Activated naive CD4-positive, alpha-beta T cell treated with anti-CD3 and anti-CD28 coated beads, Interleukin-2, amount 10 ng/mL, durations not matched to agents 7 days and 5 days (primary cell): ENCODE measurements at regions not wholly inside any gene's neighbourhood (a gene's known extent, or its start where the extent isn't known, plus 50 kb on each side); places are given as distances from the start of the nearest gene placed in this dataset.

Experiments
- CTCF ChIA-PET: fragments of 350-600 bp; sonication (Branson Sonifier 250); formaldehyde crosslinking; loops from one replicate; lab custom pipeline; 2021; ENCODE audit warnings: antibody characterized with exemption; lab: Charles Lee
- DNase-seq: peaks from one replicate; pipeline ENCODE4 v3.0.0-alpha.2; 2020
- H3K27ac Mint-ChIP-seq: one replicate; pipeline ENCODE4 v1.8.0; 2021; ENCODE audit warnings: mild to moderate bottlenecking, moderate library complexity, mixed read lengths
- H3K27me3 Mint-ChIP-seq: one replicate; pipeline ENCODE4 v1.8.0; 2021; ENCODE audit warnings: mild to moderate bottlenecking, mixed read lengths
- H3K36me3 Mint-ChIP-seq: one replicate; pipeline ENCODE4 v1.8.0; 2021; ENCODE audit warnings: mixed read lengths
- H3K4me1 Mint-ChIP-seq: one replicate; pipeline ENCODE4 v1.8.0; 2021; ENCODE audit warnings: mixed read lengths
- H3K4me3 Mint-ChIP-seq: one replicate; pipeline ENCODE4 v1.8.0; 2021; ENCODE audit warnings: mild to moderate bottlenecking, moderate library complexity, mixed read lengths
- H3K9me3 Mint-ChIP-seq: one replicate; pipeline ENCODE4 v1.8.0; 2021; ENCODE audit warnings: mixed read lengths

GRCh38 chr17:54493691-54494090 lies 407.0 kb upstream of the TOM1L1 start:
- Mint-ChIP-seq H3K4me1 (no peaks in the 10 kb centered on the region), H3K36me3 (no peaks in the 10 kb centered on the region), H3K27me3 (no peaks in the 10 kb centered on the region), H3K27ac (no peak overlapping the region), H3K9me3 (peaks cover 9% of the 10 kb centered on the region), H3K4me3 (no peak overlapping the region)
- no peak for DNase-seq
- CTCF ChIA-PET = no interaction called here

- CTCF ChIA-PET = no interaction called here
- Mint-ChIP-seq H3K4me1 (no peaks in the 10 kb centered on the region), H3K4me3 (no peak overlapping the region), H3K27ac (no peak overlapping the region), H3K27me3 (no peaks in the 10 kb centered on the region), H3K9me3 (peaks cover 7% of the 10 kb centered on the region), H3K36me3 (no peaks in the 10 kb centered on the region)
- no peak for DNase-seq
These were observed 405.6 kb upstream of the TOM1L1 start for GRCh38 chr17:54494721-54495715.

GRCh38 chr17:54505404-54505803 lies 395.2 kb upstream of the TOM1L1 start:
- no peak overlapping the region for H3K27ac Mint-ChIP-seq
- DNase-seq = no peak
- no peak overlapping the region for H3K4me3 Mint-ChIP-seq
- CTCF ChIA-PET = no interaction called here
- no peaks in the 10 kb centered on the region for H3K4me1 Mint-ChIP-seq
- no peaks in the 10 kb centered on the region for H3K36me3 Mint-ChIP-seq
- H3K27me3 Mint-ChIP-seq = no peaks in the 10 kb centered on the region
- H3K9me3 Mint-ChIP-seq = peaks cover 3% of the 10 kb centered on the region

GRCh38 chr17:54518706-54519105 lies 381.9 kb upstream of the TOM1L1 start:
- Mint-ChIP-seq H3K4me1 (no peaks in the 10 kb centered on the region), H3K9me3 (peaks cover 3% of the 10 kb centered on the region), H3K36me3 (no peaks in the 10 kb centered on the region), H3K4me3 (no peak overlapping the region), H3K27me3 (no peaks in the 10 kb centered on the region), H3K27ac (no peak overlapping the region)
- CTCF ChIA-PET = no interaction called here
- DNase-seq = no peak

- Mint-ChIP-seq H3K27me3 (no peaks in the 10 kb centered on the region), H3K36me3 (no peaks in the 10 kb centered on the region), H3K4me3 (no peak overlapping the region), H3K4me1 (no peaks in the 10 kb centered on the region), H3K9me3 (peaks cover 3% of the 10 kb centered on the region), H3K27ac (no peak overlapping the region)
- CTCF ChIA-PET = no interaction called here
- DNase-seq = no peak
These were observed 379.5 kb upstream of the TOM1L1 start for GRCh38 chr17:54521137-54521536.

- H3K27me3 Mint-ChIP-seq = no peaks in the 10 kb centered on the region
- no peak overlapping the region for H3K27ac Mint-ChIP-seq
- CTCF ChIA-PET = no interaction called here
- no peak for DNase-seq
- no peaks in the 10 kb centered on the region for H3K9me3 Mint-ChIP-seq
- no peaks in the 10 kb centered on the region for H3K36me3 Mint-ChIP-seq
- no peak overlapping the region for H3K4me3 Mint-ChIP-seq
- H3K4me1 Mint-ChIP-seq = no peaks in the 10 kb centered on the region
These were observed 376.2 kb upstream of the TOM1L1 start for GRCh38 chr17:54524501-54524900.

DNA sequence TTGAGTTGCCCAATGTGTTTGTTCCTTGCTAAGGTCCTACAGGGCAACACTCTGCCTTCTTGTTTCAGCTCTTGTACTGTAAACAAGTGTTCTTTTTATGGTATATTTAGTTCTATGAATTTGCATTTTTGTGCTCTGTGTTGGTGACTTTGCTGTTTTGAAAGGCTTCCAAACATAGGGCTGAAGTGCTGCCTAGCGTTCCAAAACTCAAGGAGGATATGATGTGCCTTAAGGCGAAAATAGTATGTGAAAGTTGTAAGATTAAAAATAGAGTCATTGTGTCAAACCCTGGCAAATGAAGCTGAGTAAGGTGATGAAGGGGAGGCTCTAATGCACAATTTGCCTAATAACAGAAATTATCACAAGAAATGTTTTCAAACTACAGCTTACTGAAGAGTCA lies 372.7 kb upstream of the TOM1L1 start:
- H3K9me3 Mint-ChIP-seq = no peaks in the 10 kb centered on the region
- no peaks in the 10 kb centered on the region for H3K4me1 Mint-ChIP-seq
- CTCF ChIA-PET = no interaction called here
- H3K36me3 Mint-ChIP-seq = no peaks in the 10 kb centered on the region
- no peak overlapping the region for H3K27ac Mint-ChIP-seq
- no peak overlapping the region for H3K4me3 Mint-ChIP-seq
- no peaks in the 10 kb centered on the region for H3K27me3 Mint-ChIP-seq
- no peak for DNase-seq

DNA sequence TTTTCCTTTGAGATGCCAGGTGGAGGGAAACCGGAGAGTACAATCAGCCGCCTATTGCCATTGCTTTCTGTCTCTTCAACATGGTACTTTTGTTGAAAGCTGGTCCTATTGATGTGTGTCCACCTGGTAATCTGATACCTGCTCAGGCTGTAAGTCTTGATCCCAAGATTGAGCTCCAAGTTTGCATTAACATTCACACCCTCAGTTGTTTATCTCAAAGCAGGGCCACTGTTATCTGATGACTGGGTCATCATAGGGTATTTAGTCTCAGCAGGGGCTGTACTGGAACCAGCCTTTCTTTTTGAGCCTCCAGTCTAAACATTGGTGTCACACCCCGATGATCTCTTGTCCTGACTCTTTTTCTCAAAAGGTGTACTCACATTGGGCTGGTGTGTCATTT lies 370.3 kb upstream of the TOM1L1 start:
- no peaks in the 10 kb centered on the region for H3K4me1 Mint-ChIP-seq
- H3K36me3 Mint-ChIP-seq = no peaks in the 10 kb centered on the region
- DNase-seq = no peak
- no peak overlapping the region for H3K27ac Mint-ChIP-seq
- no peaks in the 10 kb centered on the region for H3K27me3 Mint-ChIP-seq
- CTCF ChIA-PET = no interaction called here
- no peak overlapping the region for H3K4me3 Mint-ChIP-seq
- H3K9me3 Mint-ChIP-seq = no peaks in the 10 kb centered on the region

- H3K27me3 Mint-ChIP-seq = no peaks in the 10 kb centered on the region
- H3K4me1 Mint-ChIP-seq = no peaks in the 10 kb centered on the region
- H3K4me3 Mint-ChIP-seq = no peak overlapping the region
- H3K9me3 Mint-ChIP-seq = peaks cover 10% of the 10 kb centered on the region
- CTCF ChIA-PET = no interaction called here
- H3K36me3 Mint-ChIP-seq = no peaks in the 10 kb centered on the region
- H3K27ac Mint-ChIP-seq = no peak overlapping the region
- no peak for DNase-seq
These were observed 364.3 kb upstream of the TOM1L1 start for GRCh38 chr17:54536306-54536705.

- Mint-ChIP-seq H3K27me3 (no peaks in the 10 kb centered on the region), H3K4me3 (no peak overlapping the region), H3K27ac (no peak overlapping the region)
These were observed 363.0 kb upstream of the TOM1L1 start for GRCh38 chr17:54537656-54538055.

GRCh38 chr17:54544249-54544648 lies 356.4 kb upstream of the TOM1L1 start:
- Mint-ChIP-seq H3K9me3 (peaks cover 12% of the 10 kb centered on the region), H3K4me1 (no peaks in the 10 kb centered on the region), H3K36me3 (no peaks in the 10 kb centered on the region), H3K27me3 (no peaks in the 10 kb centered on the region), H3K4me3 (no peak overlapping the region), H3K27ac (no peak overlapping the region)
- no peak for DNase-seq
- CTCF ChIA-PET = no interaction called here

More at GRCh38 chr17:54537656-54538055, 363.0 kb upstream of the TOM1L1 start:
- CTCF ChIA-PET = no interaction called here
- DNase-seq = no peak
- Mint-ChIP-seq H3K4me1 (no peaks in the 10 kb centered on the region), H3K9me3 (peaks cover 11% of the 10 kb centered on the region), H3K36me3 (no peaks in the 10 kb centered on the region)

- H3K27me3 Mint-ChIP-seq = no peaks in the 10 kb centered on the region
- H3K27ac Mint-ChIP-seq = no peak overlapping the region
- H3K4me3 Mint-ChIP-seq = no peak overlapping the region
- H3K9me3 Mint-ChIP-seq = peaks cover 8% of the 10 kb centered on the region
- CTCF ChIA-PET = no interaction called here
- DNase-seq = no peak
- H3K36me3 Mint-ChIP-seq = no peaks in the 10 kb centered on the region
- no peaks in the 10 kb centered on the region for H3K4me1 Mint-ChIP-seq
These were observed 340.8 kb upstream of the TOM1L1 start for GRCh38 chr17:54559883-54560282.

GRCh38 chr17:54608634-54609155 lies 292.0 kb upstream of the TOM1L1 start:
- no peaks in the 10 kb centered on the region for H3K4me1 Mint-ChIP-seq
- no peak overlapping the region for H3K4me3 Mint-ChIP-seq
- no peak overlapping the region for H3K27ac Mint-ChIP-seq
- no peaks in the 10 kb centered on the region for H3K36me3 Mint-ChIP-seq
- no peaks in the 10 kb centered on the region for H3K27me3 Mint-ChIP-seq
- no peak for DNase-seq
- CTCF ChIA-PET = no interaction called here
- H3K9me3 Mint-ChIP-seq = peaks cover 21% of the 10 kb centered on the region

- no peak for DNase-seq
- no peak overlapping the region for H3K4me3 Mint-ChIP-seq
- no peaks in the 10 kb centered on the region for H3K27me3 Mint-ChIP-seq
- H3K9me3 Mint-ChIP-seq = peaks cover 5% of the 10 kb centered on the region
- H3K4me1 Mint-ChIP-seq = no peaks in the 10 kb centered on the region
- CTCF ChIA-PET = no interaction called here
- no peak overlapping the region for H3K27ac Mint-ChIP-seq
- H3K36me3 Mint-ChIP-seq = no peaks in the 10 kb centered on the region
These were observed 280.2 kb upstream of the TOM1L1 start for GRCh38 chr17:54620399-54620978.

DNA sequence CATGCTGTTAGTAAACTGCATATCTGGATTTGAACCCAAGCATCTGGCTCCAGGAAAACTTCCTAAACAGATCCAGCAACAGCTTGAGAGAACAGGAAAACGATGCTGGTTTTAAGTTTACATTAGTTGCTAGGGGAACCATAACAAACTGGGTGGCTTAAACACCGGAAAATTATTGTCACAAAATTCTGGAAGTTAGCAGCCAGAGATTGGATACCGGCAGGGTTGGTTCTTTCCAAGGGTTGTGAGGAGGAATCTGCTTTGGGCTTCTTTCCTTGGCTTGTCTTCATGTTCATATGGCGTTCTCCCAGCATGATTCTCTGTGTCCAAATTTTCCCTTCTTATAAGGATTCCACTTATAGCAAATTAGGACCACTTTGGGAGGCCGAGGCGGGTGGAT lies 276.9 kb upstream of the TOM1L1 start:
- no peak for DNase-seq
- Mint-ChIP-seq H3K27ac (no peak overlapping the region), H3K4me3 (no peak overlapping the region), H3K36me3 (no peaks in the 10 kb centered on the region), H3K27me3 (no peaks in the 10 kb centered on the region), H3K9me3 (no peaks in the 10 kb centered on the region), H3K4me1 (no peaks in the 10 kb centered on the region)
- CTCF ChIA-PET = no interaction called here
